GM21447 (cell line): ENCODE measurements at regions not wholly inside any gene's neighbourhood (a gene's known extent, or its start where the extent isn't known, plus 50 kb on each side); places are given as distances from the start of the nearest gene placed in this dataset.
"Not testable (repeated sequence)": the region's sequence is repeated elsewhere in the genome, so short reads cannot be mapped to it uniquely, and the experiment has no call there.

Experiments
- ATAC-seq: cut with Tn5 transposase; IDR thresholded peaks from one replicate; pipeline ENCODE4 v1.9.1; 2021; ENCODE audit not compliant: unreplicated experiment

GRCh38 chr21:41571938-41572510, 64.1 kb upstream of the TMPRSS2 start:
- ATAC-seq, result no peak

GRCh38 chr21:41570791-41571355, 62.9 kb upstream of the TMPRSS2 start:
- peak; percentile 85 for ATAC-seq

GRCh38 chr21:41568606-41569385, 60.8 kb upstream of the TMPRSS2 start:
- ATAC-seq, result no peak

- no peak for ATAC-seq
Measured at GRCh38 chr21:41567901-41568510, 60.0 kb upstream of the TMPRSS2 start.

- ATAC-seq, result not testable (repeated sequence)
Measured at GRCh38 chr21:41567237-41567636, 59.3 kb upstream of the TMPRSS2 start.

- no peak for ATAC-seq
Measured at GRCh38 chr21:41566500-41567014, 58.6 kb upstream of the TMPRSS2 start.

GRCh38 chr21:41565550-41565949, 57.6 kb upstream of the TMPRSS2 start:
- ATAC-seq, result no peak

- ATAC-seq, result no peak
Measured at GRCh38 chr21:41564871-41565274, 56.9 kb upstream of the TMPRSS2 start.

- ATAC-seq, result no peak
Measured at GRCh38 chr21:41562101-41563000, 54.4 kb upstream of the TMPRSS2 start.

GRCh38 chr21:41561701-41562100, 53.7 kb upstream of the TMPRSS2 start:
- ATAC-seq, result no peak

GRCh38 chr21:41560661-41561158, 52.8 kb upstream of the TMPRSS2 start:
- no peak for ATAC-seq

GRCh38 chr21:41559658-41560631, 52.0 kb upstream of the TMPRSS2 start:
- no peak for ATAC-seq

- no peak for ATAC-seq
Measured at GRCh38 chr21:41558842-41559241, 50.9 kb upstream of the TMPRSS2 start.

GRCh38 chr21:41557884-41558283, 49.9 kb upstream of the TMPRSS2 start:
- ATAC-seq, result no peak
